ENCODE measurements at regions not wholly inside any gene's neighbourhood (a gene's known extent, or its start where the extent isn't known, plus 50 kb on each side); places are given as distances from the start of the nearest gene placed in this dataset.

- H3K9me3 ChIP-seq = no peaks in the 10 kb centered on the region
- H3K27me3 ChIP-seq = no peaks in the 10 kb centered on the region
- no peak for DNase-seq
- no peak overlapping the region for H3K4me3 ChIP-seq
- TF ChIP-seq CTCF (IDR thresholded peaks at IDR 0.05) = no peak
- H3K36me3 ChIP-seq = no peaks in the 10 kb centered on the region
- H3K27ac ChIP-seq = no peak overlapping the region
- H3K4me1 ChIP-seq = peaks cover 0 to 8% (median 0%) of the 10 kb centered on the region in 4 donors
- intact Hi-C loops (cut with DNase I; ENCODE audit: low total_unique reads) = no loop called here
Observed at GRCh38 chr11:23079382-23079813, 219.1 kb upstream of the CCDC179 start.

GRCh38 chr11:23087407-23087806 is 227.1 kb upstream of the CCDC179 start:
- Histone ChIP-seq H3K9me3 (no peaks in the 10 kb centered on the region), H3K36me3 (no peaks in the 10 kb centered on the region), H3K27me3 (no peaks in the 10 kb centered on the region), H3K4me1 (peaks cover 0 to 5% (median 0%) of the 10 kb centered on the region in 4 donors), H3K4me3 (no peak overlapping the region), H3K27ac (no peak overlapping the region)
- no peak for TF ChIP-seq CTCF (IDR thresholded peaks at IDR 0.05)
- no peak for DNase-seq
- intact Hi-C loops (cut with DNase I; ENCODE audit: low total_unique reads) = no loop called here

GRCh38 chr11:23090659-23091058 is 230.4 kb upstream of the CCDC179 start:
- TF ChIP-seq CTCF (IDR thresholded peaks at IDR 0.05) = no peak
- no peak overlapping the region for H3K4me3 ChIP-seq
- no peaks in the 10 kb centered on the region for H3K36me3 ChIP-seq
- H3K27me3 ChIP-seq = no peaks in the 10 kb centered on the region
- no peaks in the 10 kb centered on the region for H3K9me3 ChIP-seq
- no peak overlapping the region for H3K27ac ChIP-seq
- peaks cover 0 to 5% (median 0%) of the 10 kb centered on the region in 4 donors for H3K4me1 ChIP-seq
- intact Hi-C loops (cut with DNase I; ENCODE audit: low total_unique reads) = no loop called here
- DNase-seq = no peak

GRCh38 chr11:23095650-23096189 is 235.4 kb upstream of the CCDC179 start:
- no peak overlapping the region for H3K4me3 ChIP-seq
- no peak for TF ChIP-seq CTCF (IDR thresholded peaks at IDR 0.05)
- H3K4me1 ChIP-seq = peaks cover 0 to 10% (median 0%) of the 10 kb centered on the region in 4 donors
- no peak overlapping the region for H3K27ac ChIP-seq
- no peak for DNase-seq
- H3K27me3 ChIP-seq = no peaks in the 10 kb centered on the region
- intact Hi-C loops (cut with DNase I; ENCODE audit: low total_unique reads) = no loop called here
- H3K36me3 ChIP-seq = no peaks in the 10 kb centered on the region
- H3K9me3 ChIP-seq = no peaks in the 10 kb centered on the region

DNA sequence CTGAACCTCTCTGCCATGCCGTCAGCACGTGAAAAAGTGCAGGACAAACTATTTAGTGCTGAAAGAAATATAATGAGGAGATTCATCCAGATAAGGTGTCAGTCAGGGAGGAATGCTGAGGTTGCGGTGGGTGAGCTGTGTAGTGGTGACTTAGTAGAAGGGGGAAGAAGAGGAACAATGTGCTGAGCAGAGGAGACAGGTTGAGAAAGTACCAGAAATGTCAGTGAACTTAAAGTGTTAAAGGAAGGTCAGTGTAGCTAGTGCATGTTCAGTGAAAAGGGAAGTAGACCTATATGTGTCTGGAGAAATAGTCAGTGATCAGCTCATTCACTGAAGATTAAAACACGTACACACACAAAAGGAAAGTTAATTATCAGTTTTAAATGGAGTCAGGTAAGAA is 237.6 kb upstream of the CCDC179 start:
- Histone ChIP-seq H3K9me3 (no peaks in the 10 kb centered on the region), H3K27ac (no peak overlapping the region), H3K27me3 (no peaks in the 10 kb centered on the region), H3K36me3 (no peaks in the 10 kb centered on the region), H3K4me1 (peaks cover 0 to 10% (median 0%) of the 10 kb centered on the region in 4 donors), H3K4me3 (no peak overlapping the region)
- no peak for DNase-seq
- TF ChIP-seq CTCF (IDR thresholded peaks at IDR 0.05) = no peak
- intact Hi-C loops (cut with DNase I; ENCODE audit: low total_unique reads) = no loop called here

GRCh38 chr11:23099256-23099655 is 239.0 kb upstream of the CCDC179 start:
- no peak overlapping the region for H3K27ac ChIP-seq
- intact Hi-C loops (cut with DNase I; ENCODE audit: low total_unique reads) = no loop called here
- no peak overlapping the region for H3K4me3 ChIP-seq
- no peak for DNase-seq
- no peaks in the 10 kb centered on the region for H3K36me3 ChIP-seq
- H3K9me3 ChIP-seq = no peaks in the 10 kb centered on the region
- no peaks in the 10 kb centered on the region for H3K27me3 ChIP-seq
- peaks cover 0 to 10% (median 0%) of the 10 kb centered on the region in 4 donors for H3K4me1 ChIP-seq
- TF ChIP-seq CTCF (IDR thresholded peaks at IDR 0.05) = no peak

Data from tibial artery (tissue), 4 donors.